IMR-90 (cell line): ENCODE measurements at regions not wholly inside any gene's neighbourhood (a gene's known extent, or its start where the extent isn't known, plus 50 kb on each side); places are given as distances from the start of the nearest gene placed in this dataset.

Experiments used
- ATAC-seq: fragments of 200-7000 bp; cut with Tn5 transposase; 2 replicates; pipeline ENCODE4 v1.9.1; 2020; ENCODE audit warnings: low read depth, mild to moderate bottlenecking, moderate library complexity
- BruUV-seq: library from RNA; stranded (reverse); fragments of 400-500 nt; replicated peaks from 2 replicates; lab custom pipeline; 2021; lab: Mats Ljungman, UMichigan
- CTCF ChIA-PET: fragments of 300-600 bp; formaldehyde crosslinking; extraction: SDS; loops from one replicate; lab custom pipeline; 2021; ENCODE audit warnings: antibody characterized with exemption; lab: Yijun Ruan, JAX
- POLR2A ChIA-PET: fragments of 300-600 bp; sonication (Branson Sonifier 250); formaldehyde crosslinking; loops from one replicate; lab custom pipeline; 2022; ENCODE audit warnings: antibody characterized with exemption; ENCODE audit not compliant: unreplicated experiment; lab: Charles Lee
- DNase-seq: peaks from one replicate; pipeline ENCODE4 v3.0.0; 2013
- H2AFZ ChIP-seq: replicated peaks from 2 replicates; pipeline ENCODE3; 2013; ENCODE audit warnings: low read length, mild to moderate bottlenecking; ENCODE audit not compliant: poor library complexity
- H2AK5ac ChIP-seq: 2 replicates; pipeline ENCODE4 v1.6.1; 2013; ENCODE audit warnings: low read depth, low read length, inconsistent platforms
- H2AK9ac ChIP-seq: replicated peaks from 2 replicates; pipeline ENCODE3; 2013; ENCODE audit warnings: mild to moderate bottlenecking, low read depth, low read length, moderate library complexity; ENCODE audit not compliant: poor library complexity
- H2BK120ac ChIP-seq: 2 replicates; pipeline ENCODE4 v1.6.1; 2013; ENCODE audit warnings: low read depth, low read length, inconsistent platforms
- H2BK15ac ChIP-seq: 3 replicates; pipeline ENCODE4 v1.6.1; 2013; ENCODE audit warnings: low read depth, low read length, inconsistent platforms
- H2BK20ac ChIP-seq: 2 replicates; pipeline ENCODE4 v1.6.1; 2013; ENCODE audit warnings: low read depth, mild to moderate bottlenecking, inconsistent platforms, low read length, moderate library complexity
- H2BK5ac ChIP-seq: 2 replicates; pipeline ENCODE4 v1.6.1; 2013; ENCODE audit warnings: mild to moderate bottlenecking, low read depth, low read length, inconsistent platforms; ENCODE audit not compliant: poor library complexity, severe bottlenecking
- H3K14ac ChIP-seq: replicated peaks from 2 replicates; pipeline ENCODE4 v1.6.1; 2013; ENCODE audit warnings: low read depth, low read length, inconsistent platforms
- H3K18ac ChIP-seq: 2 replicates; pipeline ENCODE4 v1.6.1; 2013; ENCODE audit warnings: low read depth, low read length, control low read depth
- H3K23ac ChIP-seq: 2 replicates; pipeline ENCODE4 v1.6.1; 2013; ENCODE audit warnings: low read depth, low read length, inconsistent platforms
- H3K27ac ChIP-seq: 2 replicates; pipeline ENCODE4 v1.5.1; 2013; ENCODE audit warnings: mild to moderate bottlenecking, control low read depth, low read length; ENCODE audit not compliant: insufficient read depth
- H3K27me3 ChIP-seq: 2 replicates; pipeline ENCODE4 v1.6.1; 2013; ENCODE audit warnings: low read length; ENCODE audit not compliant: control insufficient read depth, insufficient read depth
- H3K36me3 ChIP-seq: 2 replicates; pipeline ENCODE4 v1.6.1; 2013; ENCODE audit warnings: low read length, mixed read lengths; ENCODE audit not compliant: control insufficient read depth, insufficient read depth
- H3K4ac ChIP-seq: 2 replicates; pipeline ENCODE4 v1.6.1; 2013; ENCODE audit warnings: low read depth, low read length, inconsistent platforms
- H3K4me1 ChIP-seq: 2 replicates; pipeline ENCODE4 v1.6.1; 2013; ENCODE audit warnings: low read length, mixed read lengths; ENCODE audit not compliant: control insufficient read depth, insufficient read depth
- H3K4me2 ChIP-seq: 2 replicates; pipeline ENCODE4 v1.6.1; 2013; ENCODE audit warnings: low read depth, mild to moderate bottlenecking, control low read depth, low read length, moderate library complexity
- H3K4me3 ChIP-seq: 2 replicates; pipeline ENCODE4 v1.5.1; 2013; ENCODE audit warnings: low read depth, mild to moderate bottlenecking, control low read depth, low read length, moderate library complexity; ENCODE audit not compliant: insufficient read depth
- H3K56ac ChIP-seq: 2 replicates; pipeline ENCODE4 v1.6.1; 2013; ENCODE audit warnings: low read length, inconsistent platforms; ENCODE audit not compliant: insufficient read depth; ENCODE audit errors: extremely low read depth
- H3K79me1 ChIP-seq, 2 experiments: 2 replicates each; pipeline ENCODE4 v1.6.1; 2013; ENCODE audit warnings: low read length in 2 of 2, inconsistent platforms in 1 of 2, low read depth in 1 of 2
- H3K9ac ChIP-seq: 2 replicates; pipeline ENCODE4 v1.6.1; 2013; ENCODE audit warnings: low read depth, low read length, control low read depth
- H3K9me1 ChIP-seq: 2 replicates; pipeline ENCODE4 v1.6.1; 2013; ENCODE audit warnings: low read length, inconsistent platforms; ENCODE audit not compliant: insufficient read depth
- H3K9me3 ChIP-seq: 2 replicates; pipeline ENCODE4 v1.6.1; 2013; ENCODE audit warnings: low read length; ENCODE audit not compliant: control insufficient read depth, insufficient read depth
- H4K20me1 ChIP-seq: 2 replicates; pipeline ENCODE4 v1.6.1; 2013; ENCODE audit warnings: low read length, inconsistent platforms; ENCODE audit not compliant: insufficient read depth
- H4K5ac ChIP-seq: 2 replicates; pipeline ENCODE4 v1.6.1; 2013; ENCODE audit warnings: mild to moderate bottlenecking, low read depth, low read length, control low read depth
- H4K8ac ChIP-seq, 2 experiments: 2 replicates each; pipeline ENCODE4 v1.6.1; 2013; ENCODE audit warnings: low read depth in 2 of 2, low read length in 2 of 2, control low read depth in 1 of 2, inconsistent platforms in 1 of 2
- H4K91ac ChIP-seq: 2 replicates; pipeline ENCODE4 v1.6.1; 2013; ENCODE audit warnings: low read depth, low read length, inconsistent platforms; ENCODE audit not compliant: insufficient read depth
- ELK1 ChIP-seq: fragments of 150-350 bp; IDR thresholded peaks from 2 replicates; pipeline ENCODE4 v1.6.1; 2016; ENCODE audit warnings: low read depth, mild to moderate bottlenecking, low read length, moderate library complexity, borderline replicate concordance
- MAZ ChIP-seq: IDR thresholded peaks from 2 replicates; pipeline ENCODE4 v1.6.1; 2012; ENCODE audit warnings: low read depth, mild to moderate bottlenecking, low read length, improper control_type of control experiment, moderate library complexity, borderline replicate concordance
- MXI1 ChIP-seq: IDR thresholded peaks from 2 replicates; pipeline ENCODE4 v1.6.1; 2012; ENCODE audit warnings: low read depth, mild to moderate bottlenecking, low read length, moderate library complexity, borderline replicate concordance
- POLR2A ChIP-seq: IDR thresholded peaks from 2 replicates; pipeline ENCODE4 v1.6.1; 2012; ENCODE audit warnings: mild to moderate bottlenecking, low read depth, low read length
- RAD21 ChIP-seq: IDR thresholded peaks from 2 replicates; pipeline ENCODE4 v1.6.1; 2012; ENCODE audit warnings: low read length, improper control_type of control experiment
- RCOR1 ChIP-seq: IDR thresholded peaks from 2 replicates; pipeline ENCODE4 v1.6.1; 2012; ENCODE audit warnings: mild to moderate bottlenecking, low read length, improper control_type of control experiment; ENCODE audit not compliant: insufficient replicate concordance
- SMC3 ChIP-seq: fragments of 150-350 bp; IDR thresholded peaks from 2 replicates; pipeline ENCODE4 v1.6.1; 2016; ENCODE audit warnings: low read depth, mild to moderate bottlenecking, antibody characterized with exemption, low read length, moderate library complexity
- USF2 ChIP-seq: fragments of 150-350 bp; IDR thresholded peaks from 2 replicates; pipeline ENCODE4 v1.6.1; 2017; ENCODE audit warnings: mild to moderate bottlenecking, antibody characterized with exemption, low read length, low read depth
- WGBS, 2 experiments: methylation state at CpG; one replicate each; pipeline versions ENCODE4 v1.1.5 to v1.1.7; 2013; ENCODE audit warnings: missing lambda C conversion rate in 2 of 2; ENCODE audit not compliant: insufficient read length in 1 of 2; ENCODE audit errors: extremely low coverage in 2 of 2; 5-methylcytosine and 5-hydroxymethylcytosine counted together
- dilution Hi-C: fragments of 300-500 bp; cut with HindIII; formaldehyde crosslinking; loops from one replicate; pipeline ENCODE4 v1.14.3; 2018; ENCODE audit warnings: low sequenced_read_pairs; ENCODE audit not compliant: unreplicated experiment
- in situ Hi-C: fragments of 300-500 bp; cut with MboI; formaldehyde crosslinking; loops from 3 replicates; pipeline ENCODE4 v1.14.3; 2019; ENCODE audit warnings: low sequenced_read_pairs, inconsistent platforms, mixed read lengths
- intact Hi-C: fragments of 100-400 bp; cut with micrococcal nuclease; formaldehyde crosslinking; loops from 2 replicates; pipeline ENCODE4 v1.10.0; 2022

DNA sequence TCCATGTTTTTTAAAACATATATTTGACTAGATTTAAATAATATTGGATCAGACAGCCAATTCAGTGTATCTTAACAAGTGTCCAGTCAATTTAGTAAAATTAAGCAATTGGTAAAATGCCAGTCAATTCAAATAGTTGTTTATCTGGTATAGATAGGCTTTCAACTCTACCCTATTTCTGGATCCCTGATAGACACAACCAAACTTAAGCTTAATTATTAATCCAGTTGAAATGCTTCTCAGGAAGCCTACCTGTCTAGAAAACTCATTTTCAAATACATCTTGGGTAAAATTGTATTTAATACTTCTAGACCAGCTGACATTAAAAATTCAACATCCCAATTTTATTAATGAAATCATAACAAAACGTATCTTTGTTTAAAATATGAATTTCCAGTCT lies 710.8 kb upstream of the GRAMD2B start:
- no TSS peak for BruUV-seq

More for the DNA sequence above, 710.8 kb upstream of the GRAMD2B start:
- no peak for ATAC-seq
- no peak overlapping the region for H4K8ac ChIP-seq
- no peaks in the 10 kb centered on the region for H3K9me3 ChIP-seq
- H2BK15ac ChIP-seq: no peak overlapping the region
- WGBS, 2 experiments: no CpG with 5 or more reads among the region's 1 CpG
- H2BK20ac ChIP-seq: no peak overlapping the region
- H3K79me1 ChIP-seq: no peaks in the 10 kb centered on the region
- no peak overlapping the region for H4K91ac ChIP-seq
- no peak overlapping the region for H3K18ac ChIP-seq
- no peak overlapping the region for H3K9ac ChIP-seq
- DNase-seq: no peak
- no peak overlapping the region for H2BK5ac ChIP-seq
- H4K20me1 ChIP-seq: no peaks in the 10 kb centered on the region
- H3K56ac ChIP-seq: no peak overlapping the region
- no peak overlapping the region for H3K4me3 ChIP-seq
- no peak overlapping the region for H2BK120ac ChIP-seq
- no peak overlapping the region for H3K27ac ChIP-seq
- intact Hi-C loops: no loop called here
- dilution Hi-C loops: no loop called here
- POLR2A ChIA-PET: no interaction called here
- H3K4ac ChIP-seq: no peak overlapping the region
- in situ Hi-C loops: no loop called here
- peaks cover 5% of the 10 kb centered on the region for H3K4me1 ChIP-seq
- no peak overlapping the region for H3K23ac ChIP-seq
- TF ChIP-seq MAZ: no peak
- TF ChIP-seq POLR2A: no peak
- no peak for TF ChIP-seq RCOR1
- no peak for TF ChIP-seq ELK1
- TF ChIP-seq RAD21: no peak
- no peak for TF ChIP-seq MXI1
- no peak for TF ChIP-seq SMC3
- TF ChIP-seq USF2: no peak
- H3K36me3 ChIP-seq: no peaks in the 10 kb centered on the region
- no peak overlapping the region for H3K14ac ChIP-seq
- H2AK9ac ChIP-seq: no peak overlapping the region
- CTCF ChIA-PET: no interaction called here
- no peak overlapping the region for H3K4me2 ChIP-seq
- no peaks in the 10 kb centered on the region for H3K9me1 ChIP-seq
- no peak overlapping the region for H2AK5ac ChIP-seq
- no peak overlapping the region for H4K5ac ChIP-seq
- H3K27me3 ChIP-seq: no peaks in the 10 kb centered on the region
- H2AFZ ChIP-seq: no peak overlapping the region
